GM10248 (cell line): ENCODE measurements at regions not wholly inside any gene's neighbourhood (a gene's known extent, or its start where the extent isn't known, plus 50 kb on each side); places are given as distances from the start of the nearest gene placed in this dataset.

Experiments used
- CTCF ChIA-PET: fragments of 300-600 bp; sonication (Branson Sonifier 250); formaldehyde crosslinking; extraction: SDS; loops from one replicate; lab custom pipeline; 2021; ENCODE audit warnings: antibody characterized with exemption; lab: Yijun Ruan, JAX
- POLR2A ChIA-PET: fragments of 350-650 bp; sonication (Branson Sonifier 250); formaldehyde crosslinking; extraction: SDS; loops from one replicate; lab custom pipeline; 2020; ENCODE audit warnings: antibody characterized with exemption; lab: Yijun Ruan, JAX
- DNase-seq: peaks from one replicate; pipeline ENCODE4 v3.0.0; 2012; ENCODE audit errors: extremely low spot score
- TF ChIP-seq, protein P1 (sequence below): IDR thresholded peaks from 2 replicates; pipeline ENCODE4 v1.5.1; 2012; ENCODE audit warnings: mild to moderate bottlenecking, low read depth; ENCODE audit errors: extremely low read depth, missing control alignments, control extremely low read depth

DNA sequence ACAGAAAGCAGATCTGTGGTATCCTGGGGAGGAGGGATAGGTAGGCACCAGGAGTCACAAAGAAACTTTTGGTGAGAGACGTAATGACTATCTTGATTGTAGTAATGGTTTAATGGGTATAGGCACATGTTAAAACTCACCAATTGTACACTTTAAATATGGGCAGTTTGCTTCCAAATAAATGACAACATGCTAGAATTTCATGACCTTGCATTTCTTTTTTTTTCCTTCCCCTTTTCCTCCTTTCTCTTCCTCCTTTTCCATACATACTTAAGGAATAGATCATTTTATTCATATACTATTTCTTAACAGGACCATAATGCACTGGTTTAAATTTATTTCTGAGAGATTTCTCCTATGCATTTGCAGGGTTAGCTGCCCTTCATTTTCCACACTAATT, 341.8 kb downstream of the TMEM182 start:
- no peak for DNase-seq
- POLR2A ChIA-PET = no interaction called here
- TF ChIP-seq, protein P1, sequence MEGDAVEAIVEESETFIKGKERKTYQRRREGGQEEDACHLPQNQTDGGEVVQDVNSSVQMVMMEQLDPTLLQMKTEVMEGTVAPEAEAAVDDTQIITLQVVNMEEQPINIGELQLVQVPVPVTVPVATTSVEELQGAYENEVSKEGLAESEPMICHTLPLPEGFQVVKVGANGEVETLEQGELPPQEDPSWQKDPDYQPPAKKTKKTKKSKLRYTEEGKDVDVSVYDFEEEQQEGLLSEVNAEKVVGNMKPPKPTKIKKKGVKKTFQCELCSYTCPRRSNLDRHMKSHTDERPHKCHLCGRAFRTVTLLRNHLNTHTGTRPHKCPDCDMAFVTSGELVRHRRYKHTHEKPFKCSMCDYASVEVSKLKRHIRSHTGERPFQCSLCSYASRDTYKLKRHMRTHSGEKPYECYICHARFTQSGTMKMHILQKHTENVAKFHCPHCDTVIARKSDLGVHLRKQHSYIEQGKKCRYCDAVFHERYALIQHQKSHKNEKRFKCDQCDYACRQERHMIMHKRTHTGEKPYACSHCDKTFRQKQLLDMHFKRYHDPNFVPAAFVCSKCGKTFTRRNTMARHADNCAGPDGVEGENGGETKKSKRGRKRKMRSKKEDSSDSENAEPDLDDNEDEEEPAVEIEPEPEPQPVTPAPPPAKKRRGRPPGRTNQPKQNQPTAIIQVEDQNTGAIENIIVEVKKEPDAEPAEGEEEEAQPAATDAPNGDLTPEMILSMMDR = no peak
- CTCF ChIA-PET = interaction anchor here (0.6 kb wide), 1 partner anchor 10 kb away, joined by 3 read pairs; no protein-coding TSS in a partner anchor

DNA sequence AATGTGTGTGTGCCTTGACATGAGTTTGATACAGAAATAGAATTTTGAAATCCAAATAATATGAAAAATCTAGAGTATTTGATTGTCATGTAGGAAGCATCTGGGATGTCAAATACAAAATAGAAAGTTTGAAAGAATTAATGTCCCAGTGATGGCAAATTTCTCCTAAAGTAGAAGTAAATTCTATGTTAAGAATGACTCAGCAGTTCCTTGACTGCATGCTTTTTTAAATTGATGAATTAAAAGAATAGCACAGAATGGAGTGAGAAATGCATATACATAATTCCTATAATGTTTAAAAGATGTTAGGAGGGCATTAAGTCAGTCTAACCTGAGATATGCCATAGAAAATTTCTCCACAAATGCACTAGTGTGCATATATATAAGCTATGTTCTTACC, 357.5 kb downstream of the TMEM182 start:
- DNase-seq = no peak
- TF ChIP-seq, protein P1 = no peak
- CTCF ChIA-PET = no interaction called here
- POLR2A ChIA-PET = no interaction called here

DNA sequence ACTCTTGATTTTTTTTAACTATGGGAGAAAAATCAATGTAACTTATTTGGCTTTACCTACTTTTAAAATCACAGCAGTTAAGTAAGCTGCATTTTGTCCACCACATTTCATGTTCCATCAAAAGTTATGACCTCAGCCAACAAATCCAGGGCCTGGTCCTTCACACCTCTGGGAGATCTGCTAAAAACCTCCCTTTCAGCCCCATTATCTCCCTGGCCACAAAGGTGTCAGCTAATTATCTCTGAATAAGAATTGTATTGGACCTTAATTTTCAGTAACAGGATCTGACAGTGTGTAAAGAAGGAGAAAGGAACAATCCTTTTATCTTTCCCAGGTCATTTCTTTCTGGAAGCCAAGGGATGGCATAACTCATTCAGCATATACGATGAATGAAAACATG, 359.3 kb downstream of the TMEM182 start:
- TF ChIP-seq, protein P1 = no peak
- ChIA-PET CTCF (interaction anchor here (0.9 kb wide), 1 partner anchor 9 kb away, joined by 3 read pairs; no protein-coding TSS in a partner anchor), POLR2A (no interaction called here)
- DNase-seq = no peak

DNA sequence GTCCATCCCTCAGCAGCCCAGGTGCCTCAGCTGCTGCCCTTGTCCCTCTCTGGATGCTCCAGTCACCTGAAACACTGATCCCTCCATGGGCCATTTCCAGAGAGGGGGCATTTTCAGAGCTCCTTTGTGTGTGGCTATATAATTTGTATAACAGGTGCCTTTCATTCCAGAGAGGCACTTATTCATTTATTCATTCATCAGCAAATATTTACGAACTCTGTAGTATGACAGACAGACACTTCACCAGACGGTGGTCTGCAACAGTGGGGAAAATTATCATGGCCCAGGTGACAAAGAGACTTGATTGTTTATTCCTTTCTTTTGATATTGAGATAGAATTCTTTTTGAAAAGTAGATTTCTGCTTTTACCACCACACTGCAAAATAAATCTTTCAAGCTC, 361.7 kb downstream of the TMEM182 start:
- TF ChIP-seq, protein P1 = no peak
- ChIA-PET CTCF (no interaction called here), POLR2A (no interaction called here)
- no peak for DNase-seq

DNA sequence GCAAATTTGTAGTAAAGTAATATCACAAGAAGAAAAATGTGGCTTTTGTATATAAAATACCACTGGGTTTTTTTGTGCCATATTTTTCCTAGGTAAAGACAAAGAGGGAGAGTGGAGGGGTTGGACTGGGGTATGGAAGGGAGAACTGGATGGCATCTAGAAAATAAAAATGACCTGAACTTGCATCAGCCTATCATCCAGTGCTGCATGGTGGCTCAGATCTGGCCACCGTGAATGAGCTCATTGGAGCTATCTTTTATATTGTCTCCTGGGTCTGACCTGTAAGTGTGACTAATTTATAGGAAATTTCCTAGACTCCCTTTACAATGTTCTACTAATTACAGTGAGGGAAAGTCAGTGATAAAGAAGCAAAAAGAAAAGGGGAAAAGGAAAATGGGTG, 369.0 kb downstream of the TMEM182 start:
- ChIA-PET CTCF (no interaction called here), POLR2A (no interaction called here)
- TF ChIP-seq, protein P1 = no peak
- no peak for DNase-seq

DNA sequence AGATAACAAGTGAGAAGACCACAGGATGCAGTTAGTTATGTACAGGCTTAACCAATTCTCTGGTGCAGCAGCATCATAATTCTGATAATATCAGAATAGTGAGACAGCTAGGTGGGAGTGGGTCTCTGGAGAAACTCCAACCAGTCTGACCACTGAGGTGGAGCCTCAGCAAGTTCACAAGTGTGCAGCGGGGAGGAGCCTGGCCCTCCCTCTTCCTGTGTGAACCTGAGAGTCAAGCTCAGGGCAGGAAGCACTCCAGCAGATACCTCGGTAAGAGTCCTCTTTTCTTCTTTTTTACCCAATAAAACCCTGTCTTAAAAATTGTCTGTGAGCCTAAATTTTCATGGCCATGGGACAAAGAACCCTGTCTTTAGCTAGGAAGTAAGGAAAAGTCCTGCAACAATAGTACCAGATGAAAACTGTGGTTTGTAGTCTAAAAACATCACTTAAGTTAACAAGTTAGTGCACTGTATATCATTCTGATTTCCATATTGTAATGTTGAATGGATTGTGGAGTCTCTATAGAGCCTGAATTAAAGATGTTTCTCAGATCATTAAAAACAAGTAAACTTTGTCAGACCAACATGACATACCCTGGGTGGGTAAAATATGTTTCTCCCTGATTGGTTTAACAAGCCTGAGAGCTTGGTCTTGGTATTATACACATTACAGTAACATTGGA, 370.8 kb downstream of the TMEM182 start:
- DNase-seq = no peak
- ChIA-PET POLR2A (no interaction called here), CTCF (interaction anchor here (1.5 kb wide), 1 partner anchor 1717 kb away, joined by 3 read pairs; no protein-coding TSS in a partner anchor)
- TF ChIP-seq, protein P1 = no peak

DNA sequence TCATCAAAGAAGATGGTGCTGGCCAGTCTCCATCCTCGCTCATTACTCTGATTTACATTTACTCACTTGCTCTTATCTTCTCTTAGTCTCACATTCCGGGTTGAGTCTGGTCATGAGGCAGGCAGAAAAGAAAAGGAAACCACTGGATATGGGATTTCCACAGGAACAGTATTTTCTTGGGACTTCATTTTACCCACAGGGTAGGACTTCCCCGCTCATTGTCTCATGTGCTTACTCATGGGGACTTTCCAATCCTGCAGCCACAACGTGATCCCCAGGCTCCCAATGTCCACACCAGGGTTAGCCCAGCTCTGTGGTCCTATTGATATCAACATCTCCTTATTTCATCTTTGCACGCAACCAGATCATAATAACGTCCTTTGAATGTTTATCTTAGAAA, 373.8 kb downstream of the TMEM182 start:
- ChIA-PET CTCF (no interaction called here), POLR2A (no interaction called here)
- DNase-seq = no peak
- TF ChIP-seq, protein P1 = no peak
